ENCODE measurements at regions not wholly inside any gene's neighbourhood (a gene's known extent, or its start where the extent isn't known, plus 50 kb on each side); places are given as distances from the start of the nearest gene placed in this dataset.
A peak's percentile ranks its signal among the peaks of the same experiment; 100 is the strongest.
"Not testable (repeated sequence)": the region's sequence is repeated elsewhere in the genome, so short reads cannot be mapped to it uniquely, and the experiment has no call there.

GRCh38 chr2:142742371-142743214 is 134.9 kb upstream of the KYNU start:
- H3K27me3 ChIP-seq, result no peaks in the 10 kb centered on the region
- no peaks in the 10 kb centered on the region for H3K36me3 ChIP-seq
- TF ChIP-seq POLR2A (IDR thresholded peaks at IDR 0.05) (no peak), EP300 (IDR thresholded peaks at IDR 0.05) (no peak), POLR2AphosphoS5 (IDR thresholded peaks at IDR 0.05) (no peak)
- TF ChIP-seq, protein P1, sequence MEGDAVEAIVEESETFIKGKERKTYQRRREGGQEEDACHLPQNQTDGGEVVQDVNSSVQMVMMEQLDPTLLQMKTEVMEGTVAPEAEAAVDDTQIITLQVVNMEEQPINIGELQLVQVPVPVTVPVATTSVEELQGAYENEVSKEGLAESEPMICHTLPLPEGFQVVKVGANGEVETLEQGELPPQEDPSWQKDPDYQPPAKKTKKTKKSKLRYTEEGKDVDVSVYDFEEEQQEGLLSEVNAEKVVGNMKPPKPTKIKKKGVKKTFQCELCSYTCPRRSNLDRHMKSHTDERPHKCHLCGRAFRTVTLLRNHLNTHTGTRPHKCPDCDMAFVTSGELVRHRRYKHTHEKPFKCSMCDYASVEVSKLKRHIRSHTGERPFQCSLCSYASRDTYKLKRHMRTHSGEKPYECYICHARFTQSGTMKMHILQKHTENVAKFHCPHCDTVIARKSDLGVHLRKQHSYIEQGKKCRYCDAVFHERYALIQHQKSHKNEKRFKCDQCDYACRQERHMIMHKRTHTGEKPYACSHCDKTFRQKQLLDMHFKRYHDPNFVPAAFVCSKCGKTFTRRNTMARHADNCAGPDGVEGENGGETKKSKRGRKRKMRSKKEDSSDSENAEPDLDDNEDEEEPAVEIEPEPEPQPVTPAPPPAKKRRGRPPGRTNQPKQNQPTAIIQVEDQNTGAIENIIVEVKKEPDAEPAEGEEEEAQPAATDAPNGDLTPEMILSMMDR (IDR thresholded peaks at IDR 0.05), result no peak
- no peaks in the 10 kb centered on the region for H3K4me1 ChIP-seq
- no peak overlapping the region for H3K27ac ChIP-seq
- no peak for ATAC-seq (ENCODE audit: low FRiP score in 2 of 2)
- no peaks in the 10 kb centered on the region for H3K9me3 ChIP-seq
- DNase-seq, result no peak
- no peak overlapping the region for H3K4me3 ChIP-seq
- WGBS, 2 donors, result 75 to 92% methylated on average over 5 of the region's 5 CpGs

- H3K27me3 ChIP-seq, result no peaks in the 10 kb centered on the region
- no peak overlapping the region for H3K27ac ChIP-seq
- no peak overlapping the region for H3K4me3 ChIP-seq
- H3K4me1 ChIP-seq, result no peaks in the 10 kb centered on the region
- ATAC-seq (ENCODE audit: low FRiP score in 2 of 2) (no peak), DNase-seq (no peak)
- TF ChIP-seq POLR2AphosphoS5 (IDR thresholded peaks at IDR 0.05) (no peak), POLR2A (IDR thresholded peaks at IDR 0.05) (no peak), EP300 (IDR thresholded peaks at IDR 0.05) (no peak)
- TF ChIP-seq, protein P1 (IDR thresholded peaks at IDR 0.05), result no peak
- H3K9me3 ChIP-seq, result no peaks in the 10 kb centered on the region
- H3K36me3 ChIP-seq, result no peaks in the 10 kb centered on the region
- WGBS, 2 donors, result 86 to 88% methylated on average over 2 of the region's 2 CpGs
Observed at GRCh38 chr2:142741764-142742269, 135.6 kb upstream of the KYNU start.

GRCh38 chr2:142734770-142735169 is 142.7 kb upstream of the KYNU start:
- Histone ChIP-seq H3K4me1 (no peaks in the 10 kb centered on the region), H3K9me3 (no peaks in the 10 kb centered on the region), H3K36me3 (no peaks in the 10 kb centered on the region), H3K27ac (no peak overlapping the region), H3K4me3 (no peak overlapping the region), H3K27me3 (no peaks in the 10 kb centered on the region)
- no peak for TF ChIP-seq EP300 (IDR thresholded peaks at IDR 0.05)
- 86 to 90% methylated on average over 2 of the region's 2 CpGs for WGBS, 2 donors
- no peak for ATAC-seq (ENCODE audit: low FRiP score in 2 of 2)
- DNase-seq, result no peak

GRCh38 chr2:142734231-142734630 is 143.2 kb upstream of the KYNU start:
- Histone ChIP-seq H3K4me3 (no peak overlapping the region), H3K27me3 (no peaks in the 10 kb centered on the region), H3K9me3 (no peaks in the 10 kb centered on the region), H3K36me3 (no peaks in the 10 kb centered on the region), H3K27ac (no peak overlapping the region), H3K4me1 (no peaks in the 10 kb centered on the region)
- DNase-seq (no peak), ATAC-seq (ENCODE audit: low FRiP score in 2 of 2) (no peak)
- TF ChIP-seq POLR2A (IDR thresholded peaks at IDR 0.05) (no peak), EP300 (IDR thresholded peaks at IDR 0.05) (no peak), POLR2AphosphoS5 (IDR thresholded peaks at IDR 0.05) (no peak)
- TF ChIP-seq, protein P1 (IDR thresholded peaks at IDR 0.05), result no peak
- WGBS, 2 donors, result 91 to 94% methylated on average over 3 of the region's 3 CpGs

DNA sequence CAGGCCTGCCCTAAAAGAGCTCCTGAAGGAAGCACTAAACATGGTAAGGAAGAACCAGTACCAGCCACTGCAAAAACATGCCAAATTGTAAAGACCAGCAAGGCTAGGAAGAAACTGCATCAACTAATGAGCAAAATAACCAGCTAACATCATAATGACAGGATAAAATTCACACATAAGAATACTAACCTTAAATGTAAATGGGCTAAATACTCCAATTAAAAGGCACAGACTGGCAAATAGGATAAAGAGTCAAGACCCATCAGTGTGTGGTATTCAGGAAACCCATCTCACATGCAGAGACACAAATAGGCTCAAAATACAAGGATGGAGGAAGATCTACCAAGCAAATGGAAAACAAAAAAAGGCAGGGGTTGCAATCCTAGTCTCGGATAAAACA is 147.7 kb upstream of the KYNU start:
- H3K4me3 ChIP-seq; H3K9me3 ChIP-seq; H3K4me1 ChIP-seq; H3K27me3 ChIP-seq; ATAC-seq (ENCODE audit: low FRiP score in 2 of 2); H3K36me3 ChIP-seq; DNase-seq; H3K27ac ChIP-seq: not testable (repeated sequence)
- 83 to 93% methylated on average over 1 of the region's 1 CpG for WGBS, 2 donors

DNA sequence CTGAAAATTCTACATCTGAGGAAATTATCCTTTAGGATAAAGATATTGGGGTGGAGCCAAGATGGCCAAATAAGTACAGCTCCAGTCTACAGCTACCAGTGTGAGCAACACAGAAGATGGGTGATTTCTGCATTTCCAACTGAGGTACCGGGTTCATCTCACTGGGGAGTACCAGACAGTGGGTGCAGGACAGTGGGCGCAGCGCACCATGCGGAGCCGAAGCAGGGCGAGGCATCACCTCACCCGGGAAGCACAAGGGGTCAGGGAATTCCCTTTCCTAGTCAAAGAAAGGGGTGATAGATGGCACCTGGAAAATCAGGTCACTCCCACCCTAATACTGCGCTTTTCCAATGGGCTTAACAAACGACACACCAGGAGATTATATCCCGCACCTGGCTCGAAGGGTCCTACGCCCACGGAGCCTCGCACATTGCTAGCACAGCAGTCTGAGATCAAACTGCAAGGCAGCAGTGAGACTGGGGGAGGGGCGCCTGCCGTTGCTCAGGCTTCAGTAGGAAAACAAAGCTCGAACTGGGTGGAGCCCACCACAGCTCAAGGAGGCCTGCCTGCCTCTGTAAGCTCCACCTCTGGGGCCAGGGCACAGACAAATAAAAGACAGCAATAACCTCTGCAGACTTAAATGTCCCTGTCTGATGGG is 149.5 kb upstream of the KYNU start:
- H3K9me3 ChIP-seq; H3K4me3 ChIP-seq; ATAC-seq (ENCODE audit: low FRiP score in 2 of 2); H3K27ac ChIP-seq; H3K36me3 ChIP-seq; H3K27me3 ChIP-seq; H3K4me1 ChIP-seq: not testable (repeated sequence)
- DNase-seq, result peak in 1 of 2 donors; percentile 30
- 93 to 96% methylated on average over 13 to 17 of the region's 17 CpGs for WGBS, 2 donors

Measured in upper lobe of left lung (tissue), 6 donors.